NB4 (cell line): ENCODE measurements at regions not wholly inside any gene's neighbourhood (a gene's known extent, or its start where the extent isn't known, plus 50 kb on each side); places are given as distances from the start of the nearest gene placed in this dataset.

Source experiments
- DNase-seq: peaks from one replicate; pipeline ENCODE4 v3.0.0; 2010; ENCODE audit warnings: low read depth
- H3K4me3 ChIP-seq: one replicate; pipeline ENCODE4 v1.5.1; 2011; ENCODE audit warnings: mild to moderate bottlenecking, low read depth, low read length, moderate library complexity
- MYC ChIP-seq: IDR thresholded peaks from 2 replicates; pipeline ENCODE4 v1.6.1; 2011; ENCODE audit warnings: low read depth, low read length
- POLR2A ChIP-seq: IDR thresholded peaks from 2 replicates; pipeline ENCODE4 v1.6.1; 2011; ENCODE audit warnings: mild to moderate bottlenecking; ENCODE audit not compliant: insufficient read length; ENCODE audit errors: extremely low read depth
- TF ChIP-seq, protein P1 (sequence below): IDR thresholded peaks from 2 replicates; pipeline ENCODE4 v1.6.1; 2011; ENCODE audit warnings: low read depth, low read length
- TF ChIP-seq, protein P2 (sequence below): IDR thresholded peaks from one replicate; pipeline ENCODE4 v1.5.1; 2012; ENCODE audit warnings: low read depth, low read length

GRCh38 chr2:18265614-18266586 lies 294.6 kb downstream of the RDH14 start:
- no peak for DNase-seq
- no peak for TF ChIP-seq POLR2A
- TF ChIP-seq, protein P1, sequence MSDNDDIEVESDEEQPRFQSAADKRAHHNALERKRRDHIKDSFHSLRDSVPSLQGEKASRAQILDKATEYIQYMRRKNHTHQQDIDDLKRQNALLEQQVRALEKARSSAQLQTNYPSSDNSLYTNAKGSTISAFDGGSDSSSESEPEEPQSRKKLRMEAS, result no peak
- TF ChIP-seq MYC, result no peak
- TF ChIP-seq, protein P2, sequence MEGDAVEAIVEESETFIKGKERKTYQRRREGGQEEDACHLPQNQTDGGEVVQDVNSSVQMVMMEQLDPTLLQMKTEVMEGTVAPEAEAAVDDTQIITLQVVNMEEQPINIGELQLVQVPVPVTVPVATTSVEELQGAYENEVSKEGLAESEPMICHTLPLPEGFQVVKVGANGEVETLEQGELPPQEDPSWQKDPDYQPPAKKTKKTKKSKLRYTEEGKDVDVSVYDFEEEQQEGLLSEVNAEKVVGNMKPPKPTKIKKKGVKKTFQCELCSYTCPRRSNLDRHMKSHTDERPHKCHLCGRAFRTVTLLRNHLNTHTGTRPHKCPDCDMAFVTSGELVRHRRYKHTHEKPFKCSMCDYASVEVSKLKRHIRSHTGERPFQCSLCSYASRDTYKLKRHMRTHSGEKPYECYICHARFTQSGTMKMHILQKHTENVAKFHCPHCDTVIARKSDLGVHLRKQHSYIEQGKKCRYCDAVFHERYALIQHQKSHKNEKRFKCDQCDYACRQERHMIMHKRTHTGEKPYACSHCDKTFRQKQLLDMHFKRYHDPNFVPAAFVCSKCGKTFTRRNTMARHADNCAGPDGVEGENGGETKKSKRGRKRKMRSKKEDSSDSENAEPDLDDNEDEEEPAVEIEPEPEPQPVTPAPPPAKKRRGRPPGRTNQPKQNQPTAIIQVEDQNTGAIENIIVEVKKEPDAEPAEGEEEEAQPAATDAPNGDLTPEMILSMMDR, result peak; percentile 28
- no peak overlapping the region for H3K4me3 ChIP-seq

GRCh38 chr2:18262601-18263000 lies 297.9 kb downstream of the RDH14 start:
- TF ChIP-seq, protein P1, result no peak
- H3K4me3 ChIP-seq, result no peak overlapping the region
- DNase-seq, result no peak

DNA sequence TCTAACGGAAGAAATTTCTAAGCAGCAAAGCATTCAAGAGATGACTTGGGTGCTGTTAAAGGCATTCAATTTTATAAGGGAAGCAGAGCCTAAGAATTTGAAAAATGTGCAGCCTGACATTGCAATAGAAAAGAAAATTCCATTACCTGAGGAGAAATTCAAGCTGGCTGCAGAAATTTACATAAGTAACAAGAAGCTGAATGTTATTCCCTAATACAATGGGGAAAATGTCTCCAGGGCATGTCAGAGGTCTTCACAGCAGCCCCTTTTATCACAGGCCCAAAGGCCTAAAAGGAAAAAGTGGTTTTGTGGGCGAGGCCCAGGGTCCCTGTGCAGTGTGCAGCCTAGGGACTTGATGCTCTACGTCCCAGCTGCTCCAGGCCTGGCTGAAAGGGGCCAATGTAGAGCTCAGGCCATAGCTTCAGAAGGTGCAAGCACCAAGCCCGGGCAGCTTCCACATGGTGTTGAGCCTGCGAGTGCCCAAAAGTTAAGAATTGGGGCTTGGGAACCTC lies 306.7 kb downstream of the RDH14 start:
- DNase-seq, result no peak
- TF ChIP-seq, protein P1, result no peak
- TF ChIP-seq POLR2A (no peak), MYC (no peak)
- H3K4me3 ChIP-seq, result no peak overlapping the region

- H3K4me3 ChIP-seq, result no peak overlapping the region
- TF ChIP-seq MYC, result no peak
- TF ChIP-seq, protein P1, result no peak
- TF ChIP-seq, protein P2, result no peak
- no peak for TF ChIP-seq POLR2A
- DNase-seq, result no peak
Observed at GRCh38 chr2:18251486-18251885, 309.0 kb downstream of the RDH14 start.

GRCh38 chr2:18247282-18248110 lies 313.0 kb downstream of the RDH14 start:
- H3K4me3 ChIP-seq, result no peak overlapping the region
- DNase-seq, result no peak
- TF ChIP-seq MYC, result no peak
- TF ChIP-seq, protein P1, result no peak
- TF ChIP-seq POLR2A, result no peak
- TF ChIP-seq, protein P2, result no peak

DNA sequence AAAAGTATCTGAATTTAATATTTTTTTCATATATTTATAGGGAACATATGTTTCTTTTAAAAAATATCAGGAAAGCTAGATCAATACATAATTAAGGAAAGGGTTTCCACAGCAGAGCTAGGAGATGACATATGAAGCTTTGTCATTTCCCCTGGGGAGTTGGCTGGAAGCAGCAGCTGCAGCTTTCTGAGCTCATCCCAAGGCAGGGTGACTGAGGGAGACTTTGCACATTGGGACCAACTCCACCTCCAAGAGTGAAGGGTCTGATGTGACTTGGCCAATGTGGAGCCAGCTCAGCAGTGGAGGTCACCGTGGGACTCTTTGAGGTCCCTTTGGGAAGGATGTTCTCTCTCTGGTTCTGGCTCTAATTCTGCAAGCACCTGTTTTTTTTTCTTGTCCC lies 315.1 kb downstream of the RDH14 start:
- DNase-seq, result peak; percentile 6
- H3K4me3 ChIP-seq, result no peak overlapping the region
- no peak for TF ChIP-seq MYC
- TF ChIP-seq, protein P1, result no peak
- TF ChIP-seq, protein P2, result no peak
- TF ChIP-seq POLR2A, result no peak
